Left hindlimb (tissue), 1 donor: ENCODE measurements at regions not wholly inside any gene's neighbourhood (a gene's known extent, or its start where the extent isn't known, plus 50 kb on each side); places are given as distances from the start of the nearest gene placed in this dataset.
"Not testable (repeated sequence)": the region's sequence is repeated elsewhere in the genome, so short reads cannot be mapped to it uniquely, and the experiment has no call there.

Experiments
- DNase-seq: peaks from one replicate; pipeline ENCODE4 v3.0.0-alpha.2; 2018

DNA sequence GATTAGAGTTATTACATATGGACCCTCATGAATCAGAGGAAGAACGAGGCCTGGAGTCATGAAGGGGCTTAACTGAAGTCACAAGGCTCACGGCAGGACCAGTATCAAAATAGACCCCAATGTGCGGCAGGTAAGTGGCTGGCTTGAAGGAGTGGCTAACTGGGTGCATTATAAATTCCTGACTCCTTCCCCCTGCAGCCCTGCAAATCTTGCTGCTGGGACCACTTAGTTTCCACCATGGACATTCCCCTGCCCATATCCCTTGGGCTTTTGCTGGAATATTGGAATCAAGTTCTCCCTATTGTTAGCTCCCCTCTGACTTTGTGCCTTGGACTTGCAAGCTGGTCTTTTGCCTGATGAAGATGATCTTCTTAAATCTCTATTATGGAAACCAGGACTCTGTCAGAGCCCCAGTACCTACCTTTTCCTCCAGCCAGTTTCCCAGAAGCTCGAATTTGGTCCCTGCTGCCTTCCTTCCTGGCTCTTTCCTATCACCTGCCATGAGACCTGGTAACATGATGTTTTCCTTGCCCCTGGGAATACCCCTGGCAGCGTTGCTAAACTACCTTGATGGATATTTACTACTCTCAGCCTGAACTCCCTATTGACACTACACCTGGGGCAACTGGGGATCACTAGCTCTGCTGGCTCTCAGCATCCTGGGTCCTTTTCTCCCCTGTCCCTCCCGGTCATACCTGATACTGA lies 156.0 kb upstream of the JUN start:
- DNase-seq: no peak

- DNase-seq: no peak
Measured at GRCh38 chr1:58941471-58942289, 157.8 kb upstream of the JUN start.

GRCh38 chr1:58942759-58943191 lies 158.9 kb upstream of the JUN start:
- DNase-seq: no peak

DNA sequence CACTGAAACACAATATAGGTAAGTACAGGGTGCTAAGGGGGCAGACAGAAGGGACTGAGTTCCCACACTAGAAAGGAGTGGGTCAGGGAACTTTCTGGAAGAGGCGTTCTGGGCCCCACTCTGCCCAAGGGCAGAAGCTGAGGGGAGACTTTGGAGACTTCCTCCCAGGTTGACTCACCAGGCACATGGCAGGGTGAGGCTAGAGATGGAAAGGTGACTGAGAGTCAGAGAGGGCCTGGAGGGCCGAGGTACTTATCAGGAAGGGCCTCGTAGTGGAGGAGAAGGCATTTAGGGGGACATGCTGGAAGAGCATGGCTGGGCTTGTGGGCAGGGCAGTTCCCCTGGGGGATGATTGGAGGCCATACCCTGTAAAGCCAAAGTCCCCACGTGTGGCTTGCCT lies 159.9 kb upstream of the JUN start:
- DNase-seq: no peak

- DNase-seq: no peak
Measured at GRCh38 chr1:58944439-58944838, 160.6 kb upstream of the JUN start.

- no peak for DNase-seq
Measured at GRCh38 chr1:58946390-58946789, 162.5 kb upstream of the JUN start.

GRCh38 chr1:58948671-58949070 lies 164.8 kb upstream of the JUN start:
- DNase-seq: no peak

GRCh38 chr1:58949551-58950220 lies 165.8 kb upstream of the JUN start:
- DNase-seq: no peak

DNA sequence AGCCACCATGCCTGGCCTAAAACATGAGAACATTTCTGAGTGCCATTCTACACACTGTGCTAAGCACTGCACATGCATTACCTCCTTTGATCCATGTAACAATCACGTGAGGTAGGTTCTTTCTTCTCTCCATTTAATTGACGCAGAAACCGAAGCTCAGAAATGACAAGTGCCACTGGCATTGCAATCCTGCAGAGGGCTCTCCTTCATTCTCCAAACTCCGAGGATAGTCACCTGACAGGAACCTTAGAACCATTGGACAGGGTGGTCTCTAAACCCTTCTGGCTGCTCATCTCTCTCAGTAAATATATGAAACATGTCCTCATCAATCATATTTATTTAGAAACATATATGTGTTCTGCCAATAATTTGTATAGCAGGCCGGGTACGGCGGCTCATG lies 167.1 kb upstream of the JUN start:
- no peak for DNase-seq

DNA sequence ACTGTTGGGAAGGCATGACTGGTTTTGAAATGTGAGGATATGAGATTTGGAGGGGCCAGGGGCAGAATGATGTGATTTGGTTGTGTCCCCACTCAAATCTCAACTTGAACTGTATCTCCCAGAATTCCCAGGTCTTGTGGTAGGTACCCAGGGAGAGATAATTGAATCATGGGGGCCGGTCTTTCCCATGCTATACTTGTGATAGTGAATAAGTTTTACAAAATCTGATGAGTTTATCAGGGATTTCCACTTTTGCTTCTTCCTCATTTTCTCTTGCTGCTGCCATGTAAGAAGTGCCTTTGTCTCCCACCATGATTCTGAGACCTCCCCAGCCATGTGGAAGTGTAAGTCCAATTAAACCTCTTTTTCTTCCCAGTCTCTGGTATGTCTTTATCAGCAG lies 170.1 kb upstream of the JUN start:
- DNase-seq: not testable (repeated sequence)

GRCh38 chr1:58963287-58963686 lies 179.4 kb upstream of the JUN start:
- not testable (repeated sequence) for DNase-seq

GRCh38 chr1:58964428-58964827 lies 180.6 kb upstream of the JUN start:
- no peak for DNase-seq

GRCh38 chr1:58964880-58965279 lies 181.0 kb upstream of the JUN start:
- no peak for DNase-seq

- DNase-seq: no peak
Measured at GRCh38 chr1:58966103-58966916, 182.5 kb upstream of the JUN start.

DNA sequence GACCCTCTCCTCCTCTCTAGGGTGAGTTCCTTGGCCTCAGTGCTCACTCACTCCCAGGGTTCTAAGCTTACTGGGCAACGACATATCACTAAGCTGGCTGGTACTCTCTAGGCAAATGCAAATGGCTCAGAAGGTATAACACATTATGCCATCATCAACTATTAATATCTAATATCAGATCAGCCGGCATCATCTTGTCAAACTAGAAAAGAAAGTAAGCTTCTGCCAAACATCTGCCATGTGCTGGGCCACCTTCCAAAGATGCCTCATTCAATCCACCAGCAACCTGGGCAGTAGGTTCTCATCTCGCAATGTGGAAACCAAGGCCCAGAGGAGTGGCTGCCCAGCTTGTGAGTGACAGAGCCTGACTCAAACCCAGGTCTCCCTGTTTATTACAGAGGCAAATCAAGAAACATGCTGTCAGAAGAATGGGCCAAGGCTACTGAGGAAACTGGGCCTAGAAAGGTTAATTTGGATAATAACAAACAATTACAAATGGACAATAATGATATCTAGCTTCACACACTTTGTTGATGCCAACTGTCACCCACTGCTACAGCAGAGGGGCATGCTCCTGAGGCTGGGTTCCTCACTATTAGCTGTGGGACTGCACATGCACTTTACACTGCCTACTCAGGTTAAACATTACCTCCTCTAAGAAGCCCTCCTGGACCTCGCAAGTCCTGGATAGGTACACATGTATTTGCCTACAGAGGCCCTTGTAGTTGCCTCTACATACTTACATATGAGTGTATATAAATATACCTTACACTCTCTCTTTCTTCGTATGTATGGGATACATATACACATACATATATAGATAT lies 183.3 kb upstream of the JUN start:
- no peak for DNase-seq

DNA sequence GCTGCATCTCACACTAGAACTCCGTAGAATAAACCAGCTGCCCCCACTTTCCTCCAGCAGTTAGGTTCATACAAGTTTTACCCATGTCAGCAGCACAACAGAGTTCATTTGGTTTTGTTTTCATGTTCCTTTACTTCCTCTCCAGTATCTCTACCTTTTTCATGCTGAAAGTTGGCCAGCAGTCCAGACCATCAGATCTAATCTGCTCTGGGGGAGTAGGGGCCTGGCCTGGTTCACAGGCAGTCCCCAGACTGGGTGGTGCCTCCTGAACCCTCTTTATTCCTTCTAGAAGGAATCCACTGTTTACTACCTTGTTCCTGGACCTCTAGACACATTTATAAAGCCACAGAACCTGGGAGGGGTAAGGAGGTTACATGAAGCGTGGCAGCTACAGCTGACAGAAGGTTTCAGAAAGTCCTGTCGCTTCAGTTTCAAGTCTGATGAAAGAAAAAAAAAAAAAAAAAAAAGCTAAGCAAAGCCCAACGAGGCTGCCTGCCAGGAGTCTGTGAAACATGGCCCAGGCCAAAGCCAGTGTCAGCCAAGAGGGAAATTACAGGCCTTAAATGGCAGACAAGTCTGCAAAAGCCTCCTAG lies 184.6 kb upstream of the JUN start:
- peak; percentile 82 for DNase-seq

DNA sequence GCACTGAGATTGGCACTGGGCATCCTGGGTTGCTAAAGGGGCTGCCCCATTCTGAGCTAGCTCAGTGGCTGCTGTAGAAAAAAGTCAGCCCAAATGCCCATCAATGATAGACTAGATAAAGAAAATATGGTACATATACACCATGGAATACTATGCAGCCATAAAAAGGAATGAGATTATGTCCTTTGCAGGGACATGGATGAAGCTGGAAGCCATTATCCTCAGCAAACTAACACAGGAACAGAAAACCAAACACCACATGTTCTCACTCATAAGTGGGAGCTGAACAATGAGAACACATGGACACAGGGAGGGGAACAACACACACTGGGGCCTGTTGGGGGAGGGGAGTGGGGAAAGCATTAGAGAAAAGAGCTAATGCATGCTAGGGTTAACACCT lies 185.3 kb upstream of the JUN start:
- DNase-seq: not testable (repeated sequence)

DNA sequence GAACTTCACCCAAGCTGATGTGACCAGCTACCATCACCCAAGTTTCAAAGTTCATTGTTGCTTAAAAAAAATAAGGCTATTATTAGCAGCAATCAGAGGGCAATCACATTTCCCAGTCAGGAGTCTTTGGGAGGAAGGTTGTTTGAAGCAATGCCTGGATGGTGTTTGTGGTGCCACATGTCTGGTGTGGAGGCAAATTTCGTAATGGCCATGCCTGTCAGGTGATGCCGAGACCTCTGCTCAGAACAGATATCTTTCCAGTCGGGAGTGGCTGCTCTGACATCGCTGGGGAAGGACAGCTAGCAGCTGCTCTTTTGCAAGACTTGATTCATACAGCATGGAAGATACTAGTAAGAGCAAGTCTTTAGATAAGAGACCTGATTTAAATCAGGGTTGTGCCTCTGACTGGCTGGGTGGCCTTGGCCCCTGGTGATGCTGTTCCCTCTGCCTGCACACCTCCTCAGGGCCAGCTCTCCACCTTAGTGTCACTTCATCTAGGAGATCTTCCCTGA lies 187.8 kb upstream of the JUN start:
- no peak for DNase-seq

DNA sequence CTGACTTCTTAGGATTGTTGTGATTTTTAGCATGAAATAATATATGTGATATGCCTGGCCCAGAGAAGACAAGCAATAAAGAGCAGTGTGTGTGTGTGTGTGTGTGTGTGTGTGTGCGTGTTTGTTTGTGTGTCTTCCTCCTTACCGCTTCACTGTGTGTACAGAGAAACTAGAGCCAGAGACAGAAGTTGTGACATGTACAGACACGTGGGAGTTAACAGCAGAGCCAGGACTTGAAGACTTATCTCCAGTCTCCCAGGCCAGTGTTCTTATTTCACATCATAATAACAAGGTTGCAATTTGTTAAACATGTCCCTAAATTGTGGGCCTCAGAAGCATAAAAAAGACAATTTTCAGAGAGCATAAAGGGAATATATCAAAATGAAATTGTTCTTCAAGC lies 192.0 kb upstream of the JUN start:
- DNase-seq: no peak

DNA sequence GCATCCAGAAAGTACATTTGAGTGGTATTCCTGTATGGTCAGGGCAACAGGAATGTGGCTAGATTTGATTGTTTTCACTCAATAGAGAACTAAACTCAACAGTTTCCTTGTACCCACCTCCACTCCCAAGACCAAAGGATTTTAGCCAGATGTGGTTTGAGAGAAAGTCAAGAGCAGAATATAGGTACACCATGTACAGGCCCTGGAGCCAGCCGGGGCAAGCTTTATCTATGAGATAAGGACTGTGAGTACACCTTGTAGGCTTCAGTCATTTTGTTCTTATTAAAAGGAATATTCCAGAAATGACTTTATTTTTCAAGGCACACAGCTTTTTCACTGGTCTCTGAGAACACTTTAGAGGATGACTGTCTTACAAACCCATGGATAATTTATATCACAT lies 192.4 kb upstream of the JUN start:
- DNase-seq: no peak

DNA sequence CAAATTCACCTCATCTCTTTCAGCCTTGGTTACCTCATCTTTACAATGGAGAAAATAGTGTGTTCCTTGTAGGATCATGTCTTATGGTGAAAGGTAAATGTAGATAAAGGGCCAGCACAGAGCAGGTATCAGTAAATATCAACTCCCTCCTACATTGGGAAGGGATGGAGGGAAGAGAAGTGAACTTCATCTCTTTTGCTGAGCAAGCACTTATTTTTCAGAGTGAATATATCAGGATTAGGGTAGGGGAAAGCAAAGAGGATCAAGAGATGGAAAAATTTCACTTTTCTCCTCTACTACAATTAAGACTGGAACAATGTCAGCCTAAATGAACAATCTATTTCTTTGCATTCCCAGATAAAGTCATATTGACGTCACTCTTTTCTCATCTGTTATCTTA lies 193.8 kb upstream of the JUN start:
- no peak for DNase-seq
